GM18873 (cell line): ENCODE measurements at regions not wholly inside any gene's neighbourhood (a gene's known extent, or its start where the extent isn't known, plus 50 kb on each side); places are given as distances from the start of the nearest gene placed in this dataset.
"Not testable (repeated sequence)": the region's sequence is repeated elsewhere in the genome, so short reads cannot be mapped to it uniquely, and the experiment has no call there.

ENCODE experiments used
- ATAC-seq: cut with Tn5 transposase; IDR thresholded peaks from one replicate; pipeline ENCODE4 v1.9.1; 2021; ENCODE audit warnings: mild to moderate bottlenecking, moderate library complexity, moderate number of reproducible peaks; ENCODE audit not compliant: unreplicated experiment, low FRiP score

DNA sequence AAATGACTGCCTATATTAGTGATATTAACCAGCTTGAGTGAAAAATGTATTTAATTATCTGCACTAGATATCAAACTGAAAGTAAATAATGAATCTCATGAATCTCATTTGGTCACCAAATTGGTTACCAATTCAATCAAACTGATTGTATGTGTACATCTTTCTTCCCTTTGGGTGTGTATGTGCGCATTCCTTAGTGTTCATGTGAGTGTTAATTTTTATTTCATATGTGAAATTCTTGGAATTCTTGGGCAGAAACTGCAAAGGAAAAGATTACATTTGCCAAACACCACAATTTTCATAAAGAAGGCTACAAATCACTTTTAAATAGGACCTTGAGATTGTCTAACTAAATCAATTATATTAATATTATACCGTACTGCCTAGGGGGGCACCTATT lies 648.4 kb upstream of the MARCKS start:
- no peak for ATAC-seq

GRCh38 chr6:113209315-113209714 lies 647.8 kb upstream of the MARCKS start:
- ATAC-seq = no peak

- ATAC-seq = no peak
Observed at GRCh38 chr6:113211170-113211569, 646.0 kb upstream of the MARCKS start.

GRCh38 chr6:113219783-113220182 lies 637.4 kb upstream of the MARCKS start:
- ATAC-seq = no peak

GRCh38 chr6:113220832-113221231 lies 636.3 kb upstream of the MARCKS start:
- ATAC-seq = no peak

GRCh38 chr6:113221850-113222249 lies 635.3 kb upstream of the MARCKS start:
- ATAC-seq = no peak

DNA sequence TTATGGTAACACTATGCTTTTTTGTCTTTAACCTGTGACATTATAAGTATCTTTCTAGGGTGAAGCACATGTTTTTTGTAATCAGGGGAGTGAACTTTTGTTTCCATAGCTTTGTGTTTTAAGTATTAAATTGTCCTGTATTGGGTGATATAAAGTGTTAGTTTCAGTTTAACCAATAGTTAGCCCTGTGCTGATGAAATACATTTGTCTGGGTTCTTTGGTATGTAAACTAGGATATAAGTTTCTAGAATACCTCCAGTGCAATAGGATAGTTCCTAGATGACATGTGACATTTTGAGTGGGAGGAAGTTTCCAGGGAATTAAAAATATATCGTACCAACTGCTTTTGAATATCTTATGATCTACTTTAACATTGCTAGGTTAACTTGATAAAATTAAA lies 611.0 kb upstream of the MARCKS start:
- no peak for ATAC-seq

DNA sequence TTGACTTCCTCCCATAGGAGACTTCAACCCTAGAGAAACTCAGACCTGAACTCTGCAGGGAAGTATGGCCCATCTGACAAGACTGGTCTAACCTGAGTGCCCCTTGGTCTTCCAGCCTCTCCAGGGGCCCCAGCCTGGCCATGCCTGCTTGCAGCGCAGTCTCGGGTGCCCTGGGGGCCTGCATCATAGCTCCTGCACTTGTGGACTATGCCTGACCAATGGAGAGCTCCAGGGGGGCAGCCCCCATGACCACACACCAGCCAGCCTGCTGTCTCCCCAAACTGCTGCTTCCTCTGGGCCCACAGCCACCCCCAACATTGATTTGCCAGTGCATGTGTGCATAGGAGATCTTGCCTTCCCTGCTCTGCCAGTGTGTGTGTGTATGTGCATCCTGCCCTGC lies 608.6 kb upstream of the MARCKS start:
- no peak for ATAC-seq

DNA sequence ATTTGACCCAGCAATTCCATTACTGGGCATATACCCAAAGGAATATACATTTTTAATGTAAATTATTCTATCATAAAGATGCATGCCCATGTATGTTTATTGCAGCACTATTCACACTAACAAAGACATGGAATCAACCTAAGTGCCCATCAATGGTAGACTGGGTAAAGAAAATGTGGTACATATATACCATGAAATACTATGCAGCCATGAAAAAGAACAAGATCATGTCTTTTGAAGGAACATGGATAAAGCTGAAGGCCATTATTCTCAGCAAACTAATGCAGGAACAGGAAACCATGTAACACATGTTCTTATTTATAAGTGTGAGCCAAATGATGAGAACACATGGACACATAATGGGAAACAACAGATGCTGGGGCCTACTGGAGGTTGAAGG lies 603.0 kb upstream of the MARCKS start:
- ATAC-seq = not testable (repeated sequence)

- no peak for ATAC-seq
Observed at GRCh38 chr6:113258771-113259170, 598.4 kb upstream of the MARCKS start.

DNA sequence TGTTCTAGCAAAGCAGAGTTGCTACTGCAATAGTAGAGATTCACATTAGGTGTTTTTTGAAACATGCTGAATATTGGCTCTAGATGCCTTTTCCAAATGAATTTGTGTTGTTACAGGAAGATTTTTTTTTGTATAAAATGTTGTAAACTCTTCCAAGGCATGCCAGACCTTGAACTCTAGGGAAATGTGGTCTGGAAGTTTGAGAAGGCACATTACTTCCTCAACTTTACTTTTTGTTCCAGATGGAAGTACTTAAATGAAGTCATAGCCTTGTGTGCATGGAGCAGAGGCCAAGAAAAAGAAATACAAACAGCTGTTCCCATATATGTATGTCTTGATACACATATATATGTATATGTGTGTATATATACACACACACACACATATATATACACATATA lies 585.7 kb upstream of the MARCKS start:
- ATAC-seq = no peak

- ATAC-seq = no peak
Observed at GRCh38 chr6:113276601-113277000, 580.5 kb upstream of the MARCKS start.

- no peak for ATAC-seq
Observed at GRCh38 chr6:113277111-113277510, 580.0 kb upstream of the MARCKS start.

- ATAC-seq = no peak
Observed at GRCh38 chr6:113281014-113281413, 576.1 kb upstream of the MARCKS start.

- ATAC-seq = no peak
Observed at GRCh38 chr6:113281431-113281830, 575.7 kb upstream of the MARCKS start.

DNA sequence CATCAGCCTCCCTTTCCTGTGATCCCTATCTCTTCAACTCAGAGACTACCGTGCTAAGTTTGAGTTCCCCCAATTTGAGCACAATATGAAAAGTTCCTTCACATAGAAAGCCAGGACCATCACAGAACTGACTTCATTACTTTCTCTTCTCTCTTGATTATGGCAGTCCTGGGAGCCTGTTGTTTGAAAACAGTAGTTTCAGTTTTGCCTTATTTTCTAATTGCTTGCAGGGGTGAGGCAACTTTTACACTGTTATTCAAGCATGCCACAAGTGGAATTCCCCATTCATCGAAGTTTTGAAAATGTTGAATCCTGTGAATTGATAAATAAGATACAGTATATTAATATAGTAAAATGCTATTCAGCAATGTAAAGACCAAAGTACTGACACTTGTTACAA lies 569.7 kb upstream of the MARCKS start:
- no peak for ATAC-seq

GRCh38 chr6:113288409-113288808 lies 568.7 kb upstream of the MARCKS start:
- no peak for ATAC-seq

DNA sequence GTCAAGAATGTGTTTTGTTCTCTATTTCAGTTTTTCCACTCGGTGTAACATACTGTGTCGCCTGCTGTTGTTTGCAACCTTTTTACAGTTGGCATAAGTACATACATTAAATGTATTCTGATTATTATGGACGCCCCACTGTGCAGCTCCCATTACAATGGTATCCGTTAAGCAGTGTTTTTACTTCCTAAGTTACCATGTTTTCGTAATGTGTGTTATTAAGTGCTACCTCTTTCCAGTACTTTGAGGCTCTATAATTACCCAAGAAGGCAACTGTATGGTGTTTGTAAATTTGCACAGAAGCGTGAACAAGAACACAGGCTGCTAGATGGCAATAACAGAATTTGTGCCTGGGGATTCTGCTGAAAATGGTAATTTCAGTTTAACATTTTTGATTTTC lies 568.0 kb upstream of the MARCKS start:
- no peak for ATAC-seq

DNA sequence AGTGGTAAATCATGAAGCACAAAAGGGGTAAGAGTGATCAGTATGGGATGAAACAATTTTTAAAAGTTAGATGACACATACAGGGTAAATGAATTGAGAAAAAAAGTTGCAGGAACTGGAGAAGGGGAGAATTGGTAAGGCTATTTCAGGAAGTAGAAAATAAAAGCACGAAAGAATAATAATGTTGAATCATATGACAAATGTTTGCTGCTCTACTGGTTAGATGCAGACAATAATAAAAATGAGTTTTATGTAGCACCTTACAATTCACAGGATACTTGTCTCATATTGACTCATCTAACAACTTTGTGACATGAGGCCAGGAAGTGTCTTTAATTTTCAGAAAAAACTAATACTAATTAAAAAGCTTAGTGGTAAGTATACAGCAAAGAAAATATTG lies 566.5 kb upstream of the MARCKS start:
- no peak for ATAC-seq

GRCh38 chr6:113291751-113292445 lies 565.2 kb upstream of the MARCKS start:
- ATAC-seq = no peak

DNA sequence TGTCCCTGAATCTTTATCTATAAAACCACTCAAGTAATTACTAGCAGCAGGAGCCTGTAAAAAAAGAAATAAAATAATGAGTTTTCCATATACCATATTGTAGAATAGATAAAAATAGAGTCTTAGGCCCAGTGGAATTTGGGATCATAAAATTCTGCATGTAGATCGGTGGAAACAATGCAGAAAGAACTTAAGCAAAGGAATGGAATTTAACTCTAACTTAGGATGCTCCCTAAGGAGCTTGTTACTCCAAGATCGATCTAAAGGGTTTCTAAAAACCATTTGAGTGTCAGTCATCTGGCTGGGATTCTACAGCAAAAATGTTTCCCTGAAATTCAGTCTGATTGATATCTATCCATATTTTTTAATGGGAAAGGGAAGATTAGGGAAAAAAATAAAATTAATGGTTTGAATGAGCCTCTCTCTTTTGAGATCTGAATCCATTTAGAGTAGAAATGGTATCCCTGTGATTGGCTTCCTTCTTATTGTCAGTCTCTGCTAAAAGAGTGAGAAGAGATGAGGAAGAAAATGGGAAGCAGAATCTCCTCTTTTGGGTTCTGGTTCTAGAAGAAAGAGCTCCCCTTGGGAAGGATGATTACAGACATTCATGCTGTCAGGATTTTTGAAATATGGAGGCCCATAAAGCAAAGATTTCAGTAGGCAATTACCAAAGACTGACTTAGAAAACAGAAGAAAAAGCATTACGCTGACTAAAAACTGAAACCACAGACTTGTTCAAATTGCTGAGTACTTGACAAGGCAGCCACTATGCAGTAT lies 564.3 kb upstream of the MARCKS start:
- ATAC-seq = peak; percentile 77

- ATAC-seq = no peak
Observed at GRCh38 chr6:113293423-113293740, 563.8 kb upstream of the MARCKS start.
